ENCODE measurements at regions not wholly inside any gene's neighbourhood (a gene's known extent, or its start where the extent isn't known, plus 50 kb on each side); places are given as distances from the start of the nearest gene placed in this dataset.
"Not testable (repeated sequence)": the region's sequence is repeated elsewhere in the genome, so short reads cannot be mapped to it uniquely, and the experiment has no call there.

GRCh38 chr15:38774076-38774475 is 209.5 kb upstream of the RASGRP1 start:
- H3K36me3 Mint-ChIP-seq (ENCODE audit: low read depth); H3K27ac Mint-ChIP-seq; H3K9me3 Mint-ChIP-seq; H3K27me3 Mint-ChIP-seq; H3K4me1 Mint-ChIP-seq (ENCODE audit: low read depth); intact Hi-C loops (cut with micrococcal nuclease); H3K4me3 Mint-ChIP-seq: not testable (repeated sequence)

GRCh38 chr15:38781196-38781595 is 216.6 kb upstream of the RASGRP1 start:
- intact Hi-C loops (cut with micrococcal nuclease), result no loop called here
- peaks cover 1% of the 10 kb centered on the region for H3K27me3 Mint-ChIP-seq

GRCh38 chr15:38782156-38782555 is 217.5 kb upstream of the RASGRP1 start:
- intact Hi-C loops (cut with micrococcal nuclease), result no loop called here
- H3K4me3 Mint-ChIP-seq, result no peak overlapping the region
- H3K9me3 Mint-ChIP-seq, result peaks cover 20% of the 10 kb centered on the region
- H3K36me3 Mint-ChIP-seq (ENCODE audit: low read depth), result no peaks in the 10 kb centered on the region
- no peaks in the 10 kb centered on the region for H3K4me1 Mint-ChIP-seq (ENCODE audit: low read depth)
- peaks cover 1% of the 10 kb centered on the region for H3K27me3 Mint-ChIP-seq
- H3K27ac Mint-ChIP-seq, result no peak overlapping the region

More at GRCh38 chr15:38781196-38781595, 216.6 kb upstream of the RASGRP1 start:
- no peaks in the 10 kb centered on the region for H3K36me3 Mint-ChIP-seq (ENCODE audit: low read depth)
- peaks cover 28% of the 10 kb centered on the region for H3K9me3 Mint-ChIP-seq
- no peak overlapping the region for H3K27ac Mint-ChIP-seq
- H3K4me3 Mint-ChIP-seq, result no peak overlapping the region
- no peaks in the 10 kb centered on the region for H3K4me1 Mint-ChIP-seq (ENCODE audit: low read depth)

GRCh38 chr15:38788918-38789317 is 224.3 kb upstream of the RASGRP1 start:
- Mint-ChIP-seq H3K36me3 (ENCODE audit: low read depth) (no peaks in the 10 kb centered on the region), H3K9me3 (peaks cover 10% of the 10 kb centered on the region), H3K4me1 (ENCODE audit: low read depth) (no peaks in the 10 kb centered on the region), H3K4me3 (no peak overlapping the region), H3K27me3 (peaks cover 1% of the 10 kb centered on the region), H3K27ac (no peak overlapping the region)
- intact Hi-C loops (cut with micrococcal nuclease), result no loop called here

GRCh38 chr15:38789566-38789965 is 225.0 kb upstream of the RASGRP1 start:
- Mint-ChIP-seq H3K9me3 (peaks cover 10% of the 10 kb centered on the region), H3K27ac (no peak overlapping the region), H3K4me3 (no peak overlapping the region), H3K4me1 (ENCODE audit: low read depth) (no peaks in the 10 kb centered on the region), H3K27me3 (peaks cover 2% of the 10 kb centered on the region), H3K36me3 (ENCODE audit: low read depth) (no peaks in the 10 kb centered on the region)
- intact Hi-C loops (cut with micrococcal nuclease), result no loop called here

GRCh38 chr15:38793206-38793810 is 228.7 kb upstream of the RASGRP1 start:
- H3K9me3 Mint-ChIP-seq, result no peaks in the 10 kb centered on the region
- H3K27ac Mint-ChIP-seq, result no peak overlapping the region
- intact Hi-C loops (cut with micrococcal nuclease), result no loop called here
- no peak overlapping the region for H3K4me3 Mint-ChIP-seq
- no peaks in the 10 kb centered on the region for H3K4me1 Mint-ChIP-seq (ENCODE audit: low read depth)
- H3K36me3 Mint-ChIP-seq (ENCODE audit: low read depth), result no peaks in the 10 kb centered on the region
- H3K27me3 Mint-ChIP-seq, result peaks cover 5% of the 10 kb centered on the region

- intact Hi-C loops (cut with micrococcal nuclease), result no loop called here
- Mint-ChIP-seq H3K27me3 (peaks cover 5% of the 10 kb centered on the region), H3K9me3 (no peaks in the 10 kb centered on the region), H3K27ac (no peak overlapping the region), H3K36me3 (ENCODE audit: low read depth) (no peaks in the 10 kb centered on the region), H3K4me3 (no peak overlapping the region), H3K4me1 (ENCODE audit: low read depth) (peaks cover 4% of the 10 kb centered on the region)
Measured at GRCh38 chr15:38795471-38796245, 231.0 kb upstream of the RASGRP1 start.

GRCh38 chr15:38796589-38796988 is 232.0 kb upstream of the RASGRP1 start:
- H3K4me3 Mint-ChIP-seq, result no peak overlapping the region
- intact Hi-C loops (cut with micrococcal nuclease), result no loop called here

GRCh38 chr15:38797506-38797905 is 232.9 kb upstream of the RASGRP1 start:
- H3K4me1 Mint-ChIP-seq (ENCODE audit: low read depth); H3K27ac Mint-ChIP-seq; intact Hi-C loops (cut with micrococcal nuclease); H3K36me3 Mint-ChIP-seq (ENCODE audit: low read depth); H3K27me3 Mint-ChIP-seq; H3K4me3 Mint-ChIP-seq; H3K9me3 Mint-ChIP-seq: not testable (repeated sequence)

More at GRCh38 chr15:38796589-38796988, 232.0 kb upstream of the RASGRP1 start:
- Mint-ChIP-seq H3K36me3 (ENCODE audit: low read depth) (no peaks in the 10 kb centered on the region), H3K27me3 (peaks cover 4% of the 10 kb centered on the region), H3K9me3 (no peaks in the 10 kb centered on the region), H3K4me1 (ENCODE audit: low read depth) (peaks cover 4% of the 10 kb centered on the region), H3K27ac (no peak overlapping the region)

- not testable (repeated sequence) for H3K4me3 Mint-ChIP-seq; H3K27me3 Mint-ChIP-seq; H3K4me1 Mint-ChIP-seq (ENCODE audit: low read depth)
Measured at GRCh38 chr15:38799202-38799601, 234.6 kb upstream of the RASGRP1 start.

GRCh38 chr15:38809621-38810020 is 245.0 kb upstream of the RASGRP1 start:
- Mint-ChIP-seq H3K27me3 (no peaks in the 10 kb centered on the region), H3K27ac (no peak overlapping the region), H3K9me3 (no peaks in the 10 kb centered on the region), H3K4me1 (ENCODE audit: low read depth) (no peaks in the 10 kb centered on the region), H3K36me3 (ENCODE audit: low read depth) (no peaks in the 10 kb centered on the region), H3K4me3 (no peak overlapping the region)
- intact Hi-C loops (cut with micrococcal nuclease), result no loop called here

More at GRCh38 chr15:38799202-38799601, 234.6 kb upstream of the RASGRP1 start:
- H3K36me3 Mint-ChIP-seq (ENCODE audit: low read depth); H3K9me3 Mint-ChIP-seq; H3K27ac Mint-ChIP-seq; intact Hi-C loops (cut with micrococcal nuclease): not testable (repeated sequence)

- H3K4me1 Mint-ChIP-seq (ENCODE audit: low read depth), result no peaks in the 10 kb centered on the region
- H3K4me3 Mint-ChIP-seq, result no peak overlapping the region
- no peaks in the 10 kb centered on the region for H3K9me3 Mint-ChIP-seq
- no peak overlapping the region for H3K27ac Mint-ChIP-seq
- intact Hi-C loops (cut with micrococcal nuclease), result no loop called here
- H3K27me3 Mint-ChIP-seq, result no peaks in the 10 kb centered on the region
- no peaks in the 10 kb centered on the region for H3K36me3 Mint-ChIP-seq (ENCODE audit: low read depth)
Measured at GRCh38 chr15:38810686-38811085, 246.1 kb upstream of the RASGRP1 start.

GRCh38 chr15:38814254-38814653 is 249.6 kb upstream of the RASGRP1 start:
- H3K4me3 Mint-ChIP-seq; H3K9me3 Mint-ChIP-seq; H3K4me1 Mint-ChIP-seq (ENCODE audit: low read depth); H3K27ac Mint-ChIP-seq; H3K36me3 Mint-ChIP-seq (ENCODE audit: low read depth); intact Hi-C loops (cut with micrococcal nuclease); H3K27me3 Mint-ChIP-seq: not testable (repeated sequence)

GRCh38 chr15:38814891-38815290 is 250.3 kb upstream of the RASGRP1 start:
- Mint-ChIP-seq H3K4me3 (no peak overlapping the region), H3K36me3 (ENCODE audit: low read depth) (no peaks in the 10 kb centered on the region), H3K27me3 (peaks cover 5% of the 10 kb centered on the region), H3K4me1 (ENCODE audit: low read depth) (peaks cover 4% of the 10 kb centered on the region), H3K27ac (no peak overlapping the region), H3K9me3 (no peaks in the 10 kb centered on the region)
- intact Hi-C loops (cut with micrococcal nuclease), result loop anchor here (5.0 kb wide), 1 partner anchor 108 kb away; no protein-coding TSS in a partner anchor

Measured in dendritic cell treated with granulocyte-macrophage colony-stimulating factor and Interleukin-4, amounts not matched to agents 40 ng/mL and 50 ng/mL, for 4 days (primary cell).